HuH-7 (cell line): ENCODE measurements at regions not wholly inside any gene's neighbourhood (a gene's known extent, or its start where the extent isn't known, plus 50 kb on each side); places are given as distances from the start of the nearest gene placed in this dataset.
"Not testable (repeated sequence)": the region's sequence is repeated elsewhere in the genome, so short reads cannot be mapped to it uniquely, and the experiment has no call there.

Experiments used
- DNase-seq: peaks from one replicate; pipeline ENCODE4 v3.0.0; 2011; ENCODE audit warnings: low spot score

GRCh38 chr18:53920312-53921075, 304.0 kb downstream of the MBD2 start:
- DNase-seq = no peak

GRCh38 chr18:53918091-53918490, 306.4 kb downstream of the MBD2 start:
- DNase-seq = no peak

GRCh38 chr18:53911200-53911599, 313.3 kb downstream of the MBD2 start:
- DNase-seq = no peak

- peak; percentile 25 for DNase-seq
These were observed 314.8 kb downstream of the MBD2 start for GRCh38 chr18:53909668-53910067.

- DNase-seq = no peak
These were observed 316.5 kb downstream of the MBD2 start for GRCh38 chr18:53907921-53908320.

GRCh38 chr18:53906681-53907080, 317.8 kb downstream of the MBD2 start:
- DNase-seq = no peak

- DNase-seq = no peak
These were observed 329.6 kb downstream of the MBD2 start for GRCh38 chr18:53894675-53895442.

GRCh38 chr18:53887447-53887846, 337.0 kb downstream of the MBD2 start:
- no peak for DNase-seq

GRCh38 chr18:53886058-53886457, 338.4 kb downstream of the MBD2 start:
- no peak for DNase-seq

GRCh38 chr18:53883771-53884170, 340.7 kb downstream of the MBD2 start:
- DNase-seq = no peak

- DNase-seq = no peak
These were observed 350.4 kb downstream of the MBD2 start for GRCh38 chr18:53874103-53874502.

- DNase-seq = no peak
These were observed 359.7 kb downstream of the MBD2 start for GRCh38 chr18:53864770-53865169.

GRCh38 chr18:53862921-53863320, 361.5 kb downstream of the MBD2 start:
- no peak for DNase-seq

GRCh38 chr18:53861185-53861584, 363.3 kb downstream of the MBD2 start:
- DNase-seq = no peak

GRCh38 chr18:53859764-53860163, 364.7 kb downstream of the MBD2 start:
- no peak for DNase-seq

- no peak for DNase-seq
These were observed 373.6 kb downstream of the MBD2 start for GRCh38 chr18:53850902-53851301.

- DNase-seq = no peak
These were observed 380.7 kb downstream of the MBD2 start for GRCh38 chr18:53843763-53844162.

GRCh38 chr18:53843113-53843760, 381.2 kb downstream of the MBD2 start:
- DNase-seq = no peak

- no peak for DNase-seq
These were observed 385.7 kb downstream of the MBD2 start for GRCh38 chr18:53838746-53839145.

GRCh38 chr18:53821141-53821540, 403.3 kb downstream of the MBD2 start:
- DNase-seq = not testable (repeated sequence)

GRCh38 chr18:53819671-53820070, 404.8 kb downstream of the MBD2 start:
- no peak for DNase-seq

GRCh38 chr18:53819174-53819573, 405.3 kb downstream of the MBD2 start:
- DNase-seq = no peak
